Esophagus (tissue), 2 donors: ENCODE measurements at regions not wholly inside any gene's neighbourhood (a gene's known extent, or its start where the extent isn't known, plus 50 kb on each side); places are given as distances from the start of the nearest gene placed in this dataset.

ENCODE experiments used
- H3K27ac ChIP-seq, 2 donors: one replicate each; pipeline ENCODE4 v1.5.1; 2013; ENCODE audit warnings: low read depth in 2 of 2, mild to moderate bottlenecking in 2 of 2, inconsistent platforms in 1 of 2, low read length in 1 of 2, moderate library complexity in 1 of 2
- H3K27me3 ChIP-seq, 2 donors: one replicate each; pipeline ENCODE4 v1.6.1; 2013; ENCODE audit warnings: low read length in 2 of 2, control low read depth in 1 of 2, mild to moderate bottlenecking in 1 of 2; ENCODE audit not compliant: insufficient read depth in 2 of 2, control insufficient read depth in 1 of 2
- H3K36me3 ChIP-seq, 2 donors: one replicate each; pipeline ENCODE4 v1.6.1; 2013; ENCODE audit warnings: low read length in 1 of 2; ENCODE audit not compliant: control insufficient read depth in 2 of 2, insufficient read depth in 2 of 2
- H3K4me1 ChIP-seq, 2 donors: one replicate each; pipeline ENCODE4 v1.6.1; 2013; ENCODE audit warnings: low read length in 1 of 2; ENCODE audit not compliant: control insufficient read depth in 2 of 2, insufficient read depth in 2 of 2
- H3K4me3 ChIP-seq, 2 donors: one replicate each; pipeline ENCODE4 v1.5.1; 2013; ENCODE audit warnings: low read length in 2 of 2, mild to moderate bottlenecking in 2 of 2, low read depth in 1 of 2, moderate library complexity in 1 of 2
- H3K9me3 ChIP-seq, 2 donors: one replicate each; pipeline ENCODE4 v1.6.1; 2013; ENCODE audit warnings: mild to moderate bottlenecking in 2 of 2, low read depth in 1 of 2, low read length in 1 of 2, moderate library complexity in 1 of 2; ENCODE audit not compliant: control insufficient read depth in 2 of 2, insufficient read depth in 1 of 2
- WGBS, 2 donors: extraction: QIAGEN DNeasy Blood & Tissue Kit; methylation state at CpG; one replicate each; pipeline ENCODE4 v1.1.7; 2013; 5-methylcytosine and 5-hydroxymethylcytosine counted together
- donor health status: healthy with polysubstance abuse.
- donor health status: Bipolar disorder and iron deficiency.

DNA sequence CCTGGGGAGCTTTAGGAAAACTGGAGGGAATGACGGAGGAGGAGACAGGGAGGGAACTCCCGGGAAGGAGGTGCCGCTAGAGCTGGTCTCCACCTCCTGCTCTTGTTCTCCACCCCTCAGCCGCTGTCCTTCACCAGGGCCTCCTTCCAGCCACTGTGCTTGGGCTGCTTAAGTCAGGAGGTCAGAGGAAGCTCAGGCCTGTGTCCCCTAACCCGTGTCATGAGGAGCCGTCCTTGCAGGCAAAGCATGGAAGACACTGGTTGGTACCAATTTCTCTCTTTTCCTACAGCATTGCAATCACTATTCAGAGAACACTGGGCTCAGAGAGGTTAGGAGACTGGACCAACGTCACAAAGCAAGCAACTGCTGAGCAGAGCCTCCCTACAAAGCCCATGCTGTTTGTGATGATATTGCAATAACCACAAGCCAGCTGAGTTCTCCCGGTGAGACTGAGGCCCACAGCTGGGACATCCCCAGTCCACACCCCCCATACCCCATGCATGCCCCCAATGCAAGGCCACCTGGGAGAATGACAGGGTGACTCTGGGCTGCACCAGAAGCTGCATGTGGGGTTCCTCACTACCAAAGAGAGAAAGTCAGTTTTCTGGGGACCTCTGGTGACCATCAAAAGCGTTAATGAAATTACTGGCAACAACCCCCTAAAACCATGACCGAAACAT is 427.5 kb downstream of the NPHP4 start:
- Histone ChIP-seq H3K4me1 (no peaks in the 10 kb centered on the region), H3K27ac (no peak overlapping the region), H3K4me3 (no peak overlapping the region), H3K36me3 (no peaks in the 10 kb centered on the region), H3K27me3 (no peaks in the 10 kb centered on the region), H3K9me3 (no peaks in the 10 kb centered on the region)
- WGBS, 2 donors = 78 to 85% methylated on average over 10 of the region's 10 CpGs

DNA sequence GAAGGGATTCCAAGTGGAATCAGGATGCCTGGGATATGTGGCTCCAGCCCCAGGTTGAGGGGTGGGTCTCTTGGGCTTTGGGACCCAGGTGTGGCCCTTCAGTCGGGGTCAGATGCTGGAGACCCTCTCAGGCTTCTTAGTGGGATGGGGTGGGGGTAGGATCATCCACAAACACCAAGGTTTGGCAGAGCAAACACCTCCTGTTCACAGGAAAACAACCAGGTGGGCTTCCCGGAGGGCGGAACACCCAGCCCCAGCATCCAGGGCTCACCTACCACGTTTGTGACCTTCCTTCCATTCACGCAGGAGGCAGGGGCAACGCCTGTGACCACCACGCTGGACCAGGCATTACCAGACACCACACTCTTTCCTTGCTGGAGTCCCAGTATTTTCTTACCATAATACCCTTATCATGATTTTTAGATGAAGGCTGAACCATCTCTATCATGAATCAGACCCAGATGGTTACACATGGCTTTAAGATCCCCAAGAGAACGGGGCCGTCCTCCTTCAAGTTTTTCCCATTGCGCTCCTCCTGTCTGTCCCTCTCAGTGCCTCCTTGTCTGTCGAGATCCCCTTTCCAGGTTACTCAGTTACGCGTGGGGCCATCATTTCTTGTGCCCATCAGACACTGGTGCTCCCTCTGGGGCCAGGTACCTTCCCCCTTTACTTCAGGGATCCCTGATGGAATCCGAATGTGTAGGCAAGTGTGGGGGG is 428.2 kb downstream of the NPHP4 start:
- no peaks in the 10 kb centered on the region for H3K27me3 ChIP-seq
- H3K27ac ChIP-seq = no peak overlapping the region
- no peak overlapping the region for H3K4me3 ChIP-seq
- 80 to 82% methylated on average over 14 of the region's 14 CpGs for WGBS, 2 donors
- H3K36me3 ChIP-seq = no peaks in the 10 kb centered on the region
- H3K9me3 ChIP-seq = no peaks in the 10 kb centered on the region
- H3K4me1 ChIP-seq = no peaks in the 10 kb centered on the region

GRCh38 chr1:5562769-5563168 is 429.5 kb downstream of the NPHP4 start:
- Histone ChIP-seq H3K36me3 (no peaks in the 10 kb centered on the region), H3K27ac (no peak overlapping the region), H3K27me3 (no peaks in the 10 kb centered on the region), H3K4me3 (no peak overlapping the region), H3K9me3 (no peaks in the 10 kb centered on the region), H3K4me1 (no peaks in the 10 kb centered on the region)
- 47 to 78% methylated on average over 4 of the region's 4 CpGs for WGBS, 2 donors

GRCh38 chr1:5562331-5562730 is 429.9 kb downstream of the NPHP4 start:
- Histone ChIP-seq H3K9me3 (no peaks in the 10 kb centered on the region), H3K4me1 (no peaks in the 10 kb centered on the region), H3K36me3 (no peaks in the 10 kb centered on the region), H3K27me3 (no peaks in the 10 kb centered on the region), H3K27ac (no peak overlapping the region), H3K4me3 (no peak overlapping the region)
- 73 to 80% methylated on average over 3 of the region's 3 CpGs for WGBS, 2 donors

DNA sequence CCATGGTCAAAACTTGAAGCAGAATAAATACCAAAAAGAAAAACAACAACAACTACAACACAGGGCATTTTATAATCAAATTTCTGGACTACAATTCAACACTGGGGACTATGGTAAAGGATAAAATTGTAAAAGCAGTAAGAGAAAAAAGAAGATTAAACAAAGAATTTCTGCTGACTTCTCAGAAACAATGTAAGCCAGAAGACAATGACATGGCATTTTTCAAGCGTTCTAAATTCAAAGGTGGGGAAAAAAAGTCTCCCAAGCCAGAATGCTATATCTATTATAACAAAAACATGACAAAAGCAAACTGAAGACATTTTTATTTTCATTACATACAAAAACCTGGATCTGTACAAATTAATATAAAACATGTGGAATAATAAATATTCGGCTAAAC is 433.1 kb downstream of the NPHP4 start:
- Histone ChIP-seq H3K36me3 (no peaks in the 10 kb centered on the region), H3K27ac (no peak overlapping the region), H3K4me1 (no peaks in the 10 kb centered on the region), H3K27me3 (no peaks in the 10 kb centered on the region), H3K4me3 (no peak overlapping the region), H3K9me3 (peaks cover 0 to 1% of the 10 kb centered on the region in 2 donors)
- 72% methylated on average over 2 of the region's 2 CpGs for WGBS, 2 donors

GRCh38 chr1:5555853-5556252 is 436.4 kb downstream of the NPHP4 start:
- no peaks in the 10 kb centered on the region for H3K4me1 ChIP-seq
- no peaks in the 10 kb centered on the region for H3K27me3 ChIP-seq
- no peaks in the 10 kb centered on the region for H3K36me3 ChIP-seq
- H3K9me3 ChIP-seq = peaks cover 0 to 6% of the 10 kb centered on the region in 2 donors
- H3K4me3 ChIP-seq = no peak overlapping the region
- no peak overlapping the region for H3K27ac ChIP-seq
- 83 to 91% methylated on average over 9 of the region's 9 CpGs for WGBS, 2 donors

- no peaks in the 10 kb centered on the region for H3K4me1 ChIP-seq
- no peaks in the 10 kb centered on the region for H3K27me3 ChIP-seq
- no peaks in the 10 kb centered on the region for H3K36me3 ChIP-seq
- no peak overlapping the region for H3K27ac ChIP-seq
- whole genome bisulfite sequencing, 2 donors = 83 to 86% methylated on average over 5 of the region's 5 CpGs
- H3K4me3 ChIP-seq = no peak overlapping the region
- H3K9me3 ChIP-seq = peaks cover 0 to 6% of the 10 kb centered on the region in 2 donors
Observed at GRCh38 chr1:5554784-5555183, 437.4 kb downstream of the NPHP4 start.

DNA sequence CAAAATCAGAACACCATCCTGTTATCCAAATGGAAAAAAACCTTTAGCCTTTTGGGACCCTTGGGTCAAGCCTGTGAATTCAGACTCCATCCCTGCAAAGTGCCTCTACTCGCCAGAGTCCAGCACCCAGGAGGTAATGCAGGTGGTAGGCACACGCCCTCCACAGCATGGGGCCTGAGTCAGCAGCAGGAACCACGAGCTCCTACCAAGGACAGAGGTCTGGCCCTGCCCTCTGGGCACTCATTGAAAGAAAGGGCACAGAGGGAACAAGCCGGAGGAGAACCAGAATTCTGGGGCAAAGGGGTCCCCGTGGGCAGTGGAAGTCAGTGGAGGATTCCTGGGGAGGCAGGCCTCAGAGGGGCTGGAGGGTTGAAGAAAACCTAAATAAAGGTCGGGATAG is 438.1 kb downstream of the NPHP4 start:
- Histone ChIP-seq H3K27ac (no peak overlapping the region), H3K27me3 (no peaks in the 10 kb centered on the region), H3K36me3 (no peaks in the 10 kb centered on the region), H3K4me1 (no peaks in the 10 kb centered on the region), H3K9me3 (peaks cover 0 to 6% of the 10 kb centered on the region in 2 donors), H3K4me3 (no peak overlapping the region)
- 63 to 65% methylated on average over 6 of the region's 6 CpGs for WGBS, 2 donors

DNA sequence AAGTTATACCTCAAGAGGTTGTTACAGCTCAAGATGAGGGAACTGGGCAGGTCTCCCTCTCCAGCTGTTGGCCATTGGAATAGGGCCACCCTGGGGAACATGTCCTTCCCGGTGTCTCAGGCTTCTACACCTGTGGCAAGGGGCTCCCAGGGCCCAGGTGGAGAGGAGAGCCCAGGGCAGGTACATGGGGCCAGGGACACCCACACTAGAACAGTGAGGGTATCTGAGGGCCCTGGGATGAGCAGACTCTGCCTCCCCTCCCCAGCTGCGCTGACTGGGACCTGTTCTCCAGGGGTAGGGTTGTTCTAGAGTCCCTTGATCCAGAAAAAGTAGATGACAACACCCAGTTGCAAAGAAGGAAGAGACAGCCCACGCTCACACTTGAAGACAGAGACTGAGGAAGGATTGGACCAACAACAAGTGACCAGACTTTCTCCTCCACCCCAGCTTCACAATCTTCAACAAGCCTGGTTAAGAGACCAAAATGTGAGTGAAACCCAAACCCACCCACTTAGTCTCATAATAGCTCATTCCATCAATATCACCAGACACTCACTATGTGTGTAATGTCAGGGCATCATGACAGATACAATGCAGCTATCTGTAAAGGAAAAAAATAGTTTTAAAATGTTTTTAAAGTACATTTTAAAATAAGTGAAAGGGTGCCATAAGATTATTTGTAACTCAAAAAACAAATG is 439.3 kb downstream of the NPHP4 start:
- H3K27me3 ChIP-seq = no peaks in the 10 kb centered on the region
- H3K27ac ChIP-seq = no peak overlapping the region
- 64 to 74% methylated on average over 3 of the region's 3 CpGs for WGBS, 2 donors
- H3K4me1 ChIP-seq = no peaks in the 10 kb centered on the region
- no peak overlapping the region for H3K4me3 ChIP-seq
- H3K9me3 ChIP-seq = peaks cover 0 to 6% of the 10 kb centered on the region in 2 donors
- H3K36me3 ChIP-seq = no peaks in the 10 kb centered on the region
